GM12878 (cell line): ENCODE measurements at regions not wholly inside any gene's neighbourhood (a gene's known extent, or its start where the extent isn't known, plus 50 kb on each side); places are given as distances from the start of the nearest gene placed in this dataset.

Experiments used
- ATAC-seq: fragments of 200-7000 bp; cut with Tn5 transposase; 3 replicates; pipeline ENCODE4 v1.9.1; 2020; ENCODE audit warnings: mild to moderate bottlenecking, moderate library complexity
- BruUV-seq: library from RNA; stranded (reverse); fragments of 400-500 nt; replicated peaks from 2 replicates; lab custom pipeline; 2021; lab: Mats Ljungman, UMichigan
- CTCF ChIA-PET: fragments of 300-600 bp; sonication (Branson Sonifier 250); formaldehyde crosslinking; extraction: SDS; loops from one replicate; lab custom pipeline; 2021; ENCODE audit warnings: inconsistent platforms; lab: Yijun Ruan, JAX
- POLR2A ChIA-PET: fragments of 350-600 bp; formaldehyde crosslinking; extraction: SDS; loops from one replicate; lab custom pipeline; 2021; ENCODE audit warnings: inconsistent platforms; lab: Charles Lee
- RAD21 ChIA-PET: fragments of 300-600 bp; sonication (Branson Sonifier 250); formaldehyde crosslinking; loops from one replicate; lab custom pipeline; 2023; ENCODE audit warnings: antibody characterized with exemption; ENCODE audit not compliant: unreplicated experiment; lab: Charles Lee
- SMC1A ChIA-PET: fragments of 300-600 bp; sonication (Branson Sonifier 250); formaldehyde crosslinking; loops from one replicate; lab custom pipeline; 2023; ENCODE audit not compliant: unreplicated experiment, uncharacterized antibody; lab: Charles Lee
- DNase-seq: peaks from one replicate; pipeline ENCODE4 v3.0.0-alpha.2; 2011; ENCODE audit warnings: low read depth, low spot score
- FAIRE-seq: peaks from 3 replicates; lab custom pipeline; 2011; peaks lifted over from hg19 to GRCh38; lab: Jason Lieb, UNC
- H2AFZ ChIP-seq: 2 replicates; pipeline ENCODE4 v1.6.0; 2011; ENCODE audit warnings: low read depth, low read length, control low read depth; ENCODE audit not compliant: control insufficient read depth
- H3K27ac ChIP-seq: 2 replicates; pipeline ENCODE4 v1.5.1; 2011; ENCODE audit warnings: control low read depth; ENCODE audit not compliant: control insufficient read depth, insufficient read depth
- H3K27me3 ChIP-seq, 2 experiments: replicated peaks in 1 of 2; 2 replicates each; pipeline versions ENCODE4 v1.6.0 to v1.6.1; 2011; ENCODE audit warnings: low read length in 1 of 2; ENCODE audit not compliant: control insufficient read depth in 2 of 2, insufficient read depth in 2 of 2
- H3K36me3 ChIP-seq, 2 experiments: 2 replicates each; pipeline ENCODE4 v1.5.1; 2011; ENCODE audit warnings: low read length in 1 of 2; ENCODE audit not compliant: control insufficient read depth in 2 of 2, insufficient read depth in 2 of 2
- H3K4me1 ChIP-seq: 2 replicates; pipeline ENCODE4 v1.6.1; 2011; ENCODE audit warnings: mild to moderate bottlenecking, low read length, moderate library complexity, mixed read lengths; ENCODE audit not compliant: control insufficient read depth, insufficient read depth
- H3K4me2 ChIP-seq: 2 replicates; pipeline ENCODE4 v1.6.0; 2011; ENCODE audit warnings: control low read depth; ENCODE audit not compliant: control insufficient read depth, insufficient read depth
- H3K4me3 ChIP-seq: fragments of 200-600 bp; sonication (generic); 2 replicates; pipeline ENCODE4 v1.5.1; 2016
- H3K79me2 ChIP-seq: 2 replicates; pipeline ENCODE4 v1.6.0; 2011; ENCODE audit warnings: low read length; ENCODE audit not compliant: control insufficient read depth, insufficient read depth
- H3K9ac ChIP-seq: 2 replicates; pipeline ENCODE4 v1.8.0; 2011; ENCODE audit warnings: low read length, control low read depth, mixed read lengths; ENCODE audit not compliant: control insufficient read depth, insufficient read depth
- H3K9me3 ChIP-seq: replicated peaks from 3 replicates; pipeline ENCODE4 v1.5.1; 2011; ENCODE audit warnings: mild to moderate bottlenecking, low read length; ENCODE audit not compliant: control insufficient read depth, insufficient read depth
- H4K20me1 ChIP-seq: 2 replicates; pipeline ENCODE4 v1.6.0; 2011; ENCODE audit not compliant: control insufficient read depth, insufficient read depth
- ATF7 ChIP-seq: fragments of 450-650 bp; IDR thresholded peaks from 2 replicates; pipeline ENCODE4 v1.6.1; 2016; ENCODE audit warnings: low read depth, mild to moderate bottlenecking
- CEBPB ChIP-seq, 2 experiments: fragments of 150-350 bp in 1 of 2; IDR thresholded peaks; 2 replicates each; pipeline ENCODE4 v1.6.1; 2012 to 2014; ENCODE audit warnings: low read depth in 2 of 2, low read length in 2 of 2, borderline replicate concordance in 1 of 2, inconsistent platforms in 1 of 2
- ETV6 ChIP-seq, 2 experiments: fragments of 450-650 bp in 1 of 2; IDR thresholded peaks in 1 of 2; conservative IDR thresholded peaks in 1 of 2; 2 replicates each; pipeline ENCODE4 v1.6.1; 2014; ENCODE audit warnings: antibody characterized with exemption in 1 of 2, borderline replicate concordance in 1 of 2, low read depth in 1 of 2, mild to moderate bottlenecking in 1 of 2, moderate library complexity in 1 of 2
- GABPA ChIP-seq: IDR thresholded peaks from 2 replicates; pipeline ENCODE4 v1.6.1; 2014; ENCODE audit warnings: antibody characterized with exemption, low read depth, mild to moderate bottlenecking, inconsistent platforms
- MLLT1 ChIP-seq: fragments of 450-650 bp; IDR thresholded peaks from 2 replicates; pipeline ENCODE4 v1.6.1; 2016; ENCODE audit warnings: mild to moderate bottlenecking
- MTA2 ChIP-seq: fragments of 450-650 bp; IDR thresholded peaks from 2 replicates; pipeline ENCODE4 v1.6.1; 2016; ENCODE audit warnings: low read depth, mild to moderate bottlenecking, moderate library complexity
- MTA3 ChIP-seq: IDR thresholded peaks from 2 replicates; pipeline ENCODE4 v1.6.1; 2012; ENCODE audit warnings: low read length, inconsistent platforms, borderline replicate concordance
- MXI1 ChIP-seq: fragments of 150-350 bp; IDR thresholded peaks from 2 replicates; pipeline ENCODE4 v1.6.1; 2011; ENCODE audit warnings: low read depth, mild to moderate bottlenecking, inconsistent platforms, low read length, improper control_type of control experiment
- NKRF ChIP-seq: fragments of 450-650 bp; conservative IDR thresholded peaks from 2 replicates; pipeline ENCODE4 v1.6.1; 2017; ENCODE audit warnings: mild to moderate bottlenecking, moderate library complexity
- NR2C2 ChIP-seq: IDR thresholded peaks from 2 replicates; pipeline ENCODE4 v1.6.1; 2011; ENCODE audit warnings: borderline replicate concordance, low read depth; ENCODE audit not compliant: control insufficient read depth, insufficient read length
- POU2F2 ChIP-seq: IDR thresholded peaks from 3 replicates; pipeline ENCODE4 v1.6.1; 2011; ENCODE audit warnings: low read depth, mild to moderate bottlenecking, low read length, borderline replicate concordance
- RFX5 ChIP-seq: IDR thresholded peaks from 2 replicates; pipeline ENCODE4 v1.6.1; 2011; ENCODE audit warnings: low read depth, low read length, improper control_type of control experiment
- SMAD1 ChIP-seq: fragments of 450-650 bp; IDR thresholded peaks from 2 replicates; pipeline ENCODE4 v1.6.1; 2018; ENCODE audit warnings: mild to moderate bottlenecking, low read depth; ENCODE audit not compliant: partially characterized antibody
- SMARCA5 ChIP-seq: fragments of 450-650 bp; IDR thresholded peaks from 2 replicates; pipeline ENCODE4 v1.6.1; 2017; ENCODE audit warnings: mild to moderate bottlenecking
- SREBF1 ChIP-seq: IDR thresholded peaks from 2 replicates; pipeline ENCODE4 v1.6.1; 2012; ENCODE audit warnings: mild to moderate bottlenecking, low read length
- YBX1 ChIP-seq: fragments of 450-650 bp; IDR thresholded peaks from 2 replicates; pipeline ENCODE4 v1.6.1; 2016; ENCODE audit warnings: antibody characterized with exemption
- WGBS: methylation state at CpG from one replicate; pipeline ENCODE4 v1.1.6; 2016; ENCODE audit warnings: low lambda C conversion rate; ENCODE audit not compliant: insufficient replicate concordance, insufficient coverage; ENCODE audit errors: missing lambda C conversion rate; 5-methylcytosine and 5-hydroxymethylcytosine counted together
- in situ Hi-C: fragments of 300-500 bp; cut with MboI; formaldehyde crosslinking; loops from 9 replicates; pipeline ENCODE4 v1.14.3; 2018; ENCODE audit warnings: mixed read lengths
- intact Hi-C: fragments of 100-400 bp; cut with micrococcal nuclease; formaldehyde crosslinking; loops from one replicate; pipeline ENCODE4 v1.14.2; 2022; ENCODE audit not compliant: unreplicated experiment
- TF ChIP-seq, protein P1 (sequence below): fragments of 450-650 bp; formaldehyde crosslinking; IDR thresholded peaks from 2 replicates; pipeline ENCODE4 v1.4.0; 2020; ENCODE audit warnings: mild to moderate bottlenecking, moderate library complexity

- TF ChIP-seq ETV6 (conservative IDR thresholded peaks at IDR 0.05 in 1 of 2, IDR thresholded peaks at IDR 0.05 in 1 of 2; ENCODE audit: borderline replicate concordance in 1 of 2, low read depth in 1 of 2) = no peak
- TF ChIP-seq ATF7 = no peak
- no peak for TF ChIP-seq MTA3
- no peak for TF ChIP-seq YBX1
Measured at GRCh38 chr5:109589239-109589638, 100.5 kb upstream of the MAN2A1 start (continued).

DNA sequence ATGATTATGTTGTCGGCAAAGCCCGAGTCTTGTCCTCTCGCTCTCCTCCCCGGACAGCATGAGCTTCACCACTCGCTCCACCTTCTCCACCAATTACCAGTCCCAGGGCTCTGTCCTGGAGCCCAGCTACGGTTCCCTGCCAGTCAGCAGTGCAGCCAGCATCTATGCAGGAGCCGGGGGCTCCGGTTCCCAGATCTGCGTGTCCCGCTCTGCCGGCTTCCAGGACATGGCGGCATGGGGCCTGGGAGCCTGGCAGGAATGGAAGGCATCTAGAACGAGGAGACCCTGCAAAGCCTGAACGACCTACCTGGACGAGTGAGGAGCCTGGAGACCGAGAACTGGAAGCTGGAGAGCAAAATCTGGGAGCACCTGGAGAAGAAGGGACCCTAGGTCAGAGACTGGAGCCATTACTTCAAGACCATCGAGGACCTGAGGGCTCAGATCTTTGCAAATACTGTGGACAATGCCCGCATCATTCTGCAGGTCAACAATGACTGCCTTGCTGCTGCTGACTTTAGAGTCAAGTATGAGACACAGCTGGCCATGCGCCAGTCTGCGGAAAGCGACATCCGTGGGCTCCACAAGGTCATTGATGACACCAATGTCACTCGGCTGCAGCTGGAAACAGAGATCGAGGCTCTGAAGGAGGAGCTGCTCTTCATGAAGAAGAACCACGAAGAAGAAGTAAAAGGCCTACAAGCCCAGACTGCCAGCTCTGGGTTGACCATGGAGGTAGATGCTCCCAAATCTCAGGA, 101.3 kb upstream of the MAN2A1 start:
- Histone ChIP-seq H3K4me2 (no peak overlapping the region), H3K27me3 (no peaks in the 10 kb centered on the region), H3K9me3 (no peaks in the 10 kb centered on the region), H3K36me3 (no peaks in the 10 kb centered on the region), H4K20me1 (no peaks in the 10 kb centered on the region), H3K27ac (no peak overlapping the region), H3K4me3 (no peak overlapping the region), H2AFZ (no peak overlapping the region), H3K9ac (no peak overlapping the region), H3K4me1 (no peaks in the 10 kb centered on the region), H3K79me2 (no peaks in the 10 kb centered on the region)
- no peak for FAIRE-seq
- ATAC-seq = no peak
- RAD21 ChIA-PET = no interaction called here
- CTCF ChIA-PET = no interaction called here
- WGBS = 55% methylated on average over 25 of the region's 25 CpGs
- SMC1A ChIA-PET = no interaction called here
- POLR2A ChIA-PET = no interaction called here
- DNase-seq = no peak
- BruUV-seq = no TSS peak
- intact Hi-C loops = no loop called here
- in situ Hi-C loops = no loop called here
- TF ChIP-seq SMARCA5 (no peak), NKRF (no peak), GABPA (no peak), POU2F2 (no peak), NR2C2 (no peak), SREBF1 (no peak), CEBPB (IDR thresholded peaks at IDR 0.05; ENCODE audit: borderline replicate concordance in 1 of 2, low read depth in 2 of 2, low read length in 2 of 2) (no peak), MLLT1 (no peak), SMAD1 (no peak), RFX5 (no peak), MTA2 (no peak), MXI1 (no peak)
- TF ChIP-seq, protein P1, sequence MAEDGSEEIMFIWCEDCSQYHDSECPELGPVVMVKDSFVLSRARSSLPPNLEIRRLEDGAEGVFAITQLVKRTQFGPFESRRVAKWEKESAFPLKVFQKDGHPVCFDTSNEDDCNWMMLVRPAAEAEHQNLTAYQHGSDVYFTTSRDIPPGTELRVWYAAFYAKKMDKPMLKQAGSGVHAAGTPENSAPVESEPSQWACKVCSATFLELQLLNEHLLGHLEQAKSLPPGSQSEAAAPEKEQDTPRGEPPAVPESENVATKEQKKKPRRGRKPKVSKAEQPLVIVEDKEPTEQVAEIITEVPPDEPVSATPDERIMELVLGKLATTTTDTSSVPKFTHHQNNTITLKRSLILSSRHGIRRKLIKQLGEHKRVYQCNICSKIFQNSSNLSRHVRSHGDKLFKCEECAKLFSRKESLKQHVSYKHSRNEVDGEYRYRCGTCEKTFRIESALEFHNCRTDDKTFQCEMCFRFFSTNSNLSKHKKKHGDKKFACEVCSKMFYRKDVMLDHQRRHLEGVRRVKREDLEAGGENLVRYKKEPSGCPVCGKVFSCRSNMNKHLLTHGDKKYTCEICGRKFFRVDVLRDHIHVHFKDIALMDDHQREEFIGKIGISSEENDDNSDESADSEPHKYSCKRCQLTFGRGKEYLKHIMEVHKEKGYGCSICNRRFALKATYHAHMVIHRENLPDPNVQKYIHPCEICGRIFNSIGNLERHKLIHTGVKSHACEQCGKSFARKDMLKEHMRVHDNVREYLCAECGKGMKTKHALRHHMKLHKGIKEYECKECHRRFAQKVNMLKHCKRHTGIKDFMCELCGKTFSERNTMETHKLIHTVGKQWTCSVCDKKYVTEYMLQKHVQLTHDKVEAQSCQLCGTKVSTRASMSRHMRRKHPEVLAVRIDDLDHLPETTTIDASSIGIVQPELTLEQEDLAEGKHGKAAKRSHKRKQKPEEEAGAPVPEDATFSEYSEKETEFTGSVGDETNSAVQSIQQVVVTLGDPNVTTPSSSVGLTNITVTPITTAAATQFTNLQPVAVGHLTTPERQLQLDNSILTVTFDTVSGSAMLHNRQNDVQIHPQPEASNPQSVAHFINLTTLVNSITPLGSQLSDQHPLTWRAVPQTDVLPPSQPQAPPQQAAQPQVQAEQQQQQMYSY = no peak
